HCT116 (cell line): ENCODE measurements at regions not wholly inside any gene's neighbourhood (a gene's known extent, or its start where the extent isn't known, plus 50 kb on each side); places are given as distances from the start of the nearest gene placed in this dataset.

Experiments
- ATAC-seq: fragments of 200-7000 bp; cut with Tn5 transposase; 2 replicates; pipeline ENCODE4 v1.9.1; 2020; ENCODE audit warnings: mild to moderate bottlenecking, moderate library complexity
- BruUV-seq: library from RNA; stranded (reverse); fragments of 400-500 nt; replicated peaks from 2 replicates; lab custom pipeline; 2021; lab: Mats Ljungman, UMichigan
- CTCF ChIA-PET: fragments of 300-600 bp; sonication (Branson Sonifier 250); formaldehyde crosslinking; loops from one replicate; lab custom pipeline; 2021; ENCODE audit warnings: antibody characterized with exemption; lab: Charles Lee
- POLR2A ChIA-PET: fragments of 300-600, 350-600 bp; sonication (Branson Sonifier 250); formaldehyde crosslinking; loops from one replicate; lab custom pipeline; 2021; ENCODE audit warnings: antibody characterized with exemption; lab: Charles Lee
- RAD21 ChIA-PET, 2 experiments: fragments of 300-600 bp; sonication (Branson Sonifier 250); formaldehyde crosslinking; loops; one replicate each; lab custom pipeline; 2023; ENCODE audit warnings: low total read pairs in 2 of 2; ENCODE audit not compliant: uncharacterized antibody in 2 of 2, unreplicated experiment in 2 of 2, low non-redundant PET in 1 of 2; lab: Charles Lee
- DNase-seq: peaks from one replicate; pipeline ENCODE4 v3.0.0-alpha.2; 2010; ENCODE audit warnings: low read depth, low spot score
- H2AFZ ChIP-seq: fragments of 200-600 bp; shearing (Covaris generic), sonication (generic); 2 replicates; pipeline ENCODE4 v1.6.1; 2017; ENCODE audit warnings: low read depth, mixed run types, mixed read lengths, antibody characterized with exemption, low read length; ENCODE audit not compliant: poor library complexity, severe bottlenecking
- H3K27ac ChIP-seq: 2 replicates; pipeline ENCODE4 v1.5.1; 2012; ENCODE audit warnings: low read depth, low read length
- H3K27me3 ChIP-seq: fragments of 200-600 bp; sonication (generic); 2 replicates; pipeline ENCODE4 v1.6.1; 2016; ENCODE audit warnings: mixed run types, low read length, mixed read lengths; ENCODE audit not compliant: insufficient read depth
- H3K36me3 ChIP-seq, 2 experiments: fragments of 200-500 bp in 1 of 2; fragments of 200-600 bp in 1 of 2; sonication (Bioruptor generic) in 1 of 2; sonication (generic) in 1 of 2; 2 replicates each; pipeline versions ENCODE4 v1.5.1 to v1.6.1; 2014 to 2016; ENCODE audit warnings: low read length in 2 of 2, inconsistent platforms in 1 of 2, mixed read lengths in 1 of 2, mixed run types in 1 of 2; ENCODE audit not compliant: insufficient read depth in 2 of 2, control insufficient read depth in 1 of 2
- H3K4me1 ChIP-seq, 2 experiments: fragments of 200-600 bp in 1 of 2; sonication (generic) in 1 of 2; 2 replicates each; pipeline versions ENCODE4 v1.5.1 to v1.6.1; 2012 to 2017; ENCODE audit warnings: low read length in 2 of 2, inconsistent platforms in 1 of 2, mild to moderate bottlenecking in 1 of 2, mixed read lengths in 1 of 2, mixed run types in 1 of 2, moderate library complexity in 1 of 2; ENCODE audit not compliant: insufficient read depth in 2 of 2, control insufficient read depth in 1 of 2
- H3K4me2 ChIP-seq: fragments of 200-600 bp; sonication (generic); 2 replicates; pipeline ENCODE4 v1.6.1; 2017; ENCODE audit warnings: mixed run types, low read length, mixed read lengths
- H3K4me3 ChIP-seq, 2 experiments: fragments of 200-600 bp in 1 of 2; sonication (generic) in 1 of 2; replicated peaks in 1 of 2; 2 replicates each; pipeline ENCODE4 v1.5.1; 2011 to 2016; ENCODE audit warnings: low read length in 2 of 2, control low read depth in 1 of 2, low read depth in 1 of 2, mild to moderate bottlenecking in 1 of 2, mixed read lengths in 1 of 2, mixed run types in 1 of 2
- H3K79me2 ChIP-seq: fragments of 200-600 bp; sonication (generic); 2 replicates; pipeline ENCODE4 v1.6.1; 2017; ENCODE audit warnings: mild to moderate bottlenecking, mixed run types, low read length, moderate library complexity, mixed read lengths; ENCODE audit not compliant: insufficient read depth
- H3K9ac ChIP-seq: fragments of 200-600 bp; sonication (generic); 2 replicates; pipeline ENCODE4 v1.6.1; 2016; ENCODE audit warnings: low read length, mixed read lengths
- H3K9me2 ChIP-seq: fragments of 200-600 bp; sonication (generic), shearing (Covaris generic); 2 replicates; pipeline ENCODE4 v1.6.1; 2017; ENCODE audit warnings: mixed run types, mild to moderate bottlenecking, moderate library complexity; ENCODE audit not compliant: insufficient read depth
- H3K9me3 ChIP-seq, 2 experiments: fragments of 200-500 bp in 1 of 2; fragments of 200-600 bp in 1 of 2; sonication (Bioruptor generic) in 1 of 2; sonication (generic) in 1 of 2; 2 replicates each; pipeline ENCODE4 v1.6.1; 2014 to 2017; ENCODE audit warnings: low read length in 2 of 2, mixed read lengths in 2 of 2, inconsistent platforms in 1 of 2, low read depth in 1 of 2, mild to moderate bottlenecking in 1 of 2, mixed run types in 1 of 2, moderate library complexity in 1 of 2; ENCODE audit not compliant: control insufficient read depth in 1 of 2, insufficient read depth in 1 of 2
- H4K20me1 ChIP-seq: fragments of 200-600 bp; sonication (generic), shearing (Covaris generic); 2 replicates; pipeline ENCODE4 v1.6.1; 2017; ENCODE audit warnings: mixed run types, mild to moderate bottlenecking, moderate library complexity; ENCODE audit not compliant: insufficient read depth
- CEBPB ChIP-seq: IDR thresholded peaks from 2 replicates; pipeline ENCODE4 v1.6.1; 2012; ENCODE audit warnings: low read depth
- EGR1 ChIP-seq: IDR thresholded peaks from 2 replicates; pipeline ENCODE4 v1.6.1; 2012; ENCODE audit warnings: low read depth
- ELF1 ChIP-seq: IDR thresholded peaks from 2 replicates; pipeline ENCODE4 v1.6.1; 2012; ENCODE audit warnings: low read depth, borderline replicate concordance
- EZH2phosphoT487 ChIP-seq: fragments of 200-600 bp; IDR thresholded peaks from 2 replicates; pipeline ENCODE4 v1.6.1; 2018; ENCODE audit warnings: antibody characterized with exemption, borderline replicate concordance
- FOSL1 ChIP-seq: IDR thresholded peaks from 2 replicates; pipeline ENCODE4 v1.6.1; 2012; ENCODE audit warnings: low read depth
- POLR2A ChIP-seq: IDR thresholded peaks from 2 replicates; pipeline ENCODE4 v1.7.0; 2011; ENCODE audit warnings: borderline replicate concordance; ENCODE audit not compliant: insufficient read depth, insufficient read length; ENCODE audit errors: extremely low read depth
- POLR2AphosphoS5 ChIP-seq: IDR thresholded peaks from 2 replicates; pipeline ENCODE4 v1.6.1; 2011; ENCODE audit warnings: mild to moderate bottlenecking, low read depth, low read length, moderate library complexity
- RAD21 ChIP-seq: IDR thresholded peaks from 2 replicates; pipeline ENCODE4 v1.6.1; 2012; ENCODE audit warnings: low read depth, mild to moderate bottlenecking
- REST ChIP-seq: IDR thresholded peaks from 2 replicates; pipeline ENCODE4 v1.6.1; 2012; ENCODE audit warnings: low read depth
- SIN3A ChIP-seq: IDR thresholded peaks from 2 replicates; pipeline ENCODE4 v1.6.1; 2012; ENCODE audit warnings: low read depth
- SRF ChIP-seq: IDR thresholded peaks from 2 replicates; pipeline ENCODE4 v1.6.1; 2012; ENCODE audit warnings: low read depth
- TCF7L2 ChIP-seq: IDR thresholded peaks from 2 replicates; pipeline ENCODE4 v1.7.0; 2011; ENCODE audit warnings: borderline replicate concordance, inconsistent platforms; ENCODE audit not compliant: insufficient read depth, insufficient read length; ENCODE audit errors: extremely low read depth
- YY1 ChIP-seq: IDR thresholded peaks from 2 replicates; pipeline ENCODE4 v1.6.1; 2011; ENCODE audit warnings: low read length, low read depth, moderate library complexity, mild to moderate bottlenecking; ENCODE audit not compliant: insufficient replicate concordance; ENCODE audit errors: extremely low read depth
- ZFX ChIP-seq: fragments of 450-650 bp; IDR thresholded peaks from 2 replicates; pipeline ENCODE4 v1.6.1; 2017
- ZNF274 ChIP-seq: fragments of 200-500 bp; sonication (Bioruptor generic); IDR thresholded peaks from 2 replicates; pipeline ENCODE4 v1.6.1; 2014; ENCODE audit warnings: mild to moderate bottlenecking, low read depth, low read length, inconsistent platforms
- intact Hi-C: fragments of 100-400 bp; cut with micrococcal nuclease; formaldehyde crosslinking; loops from 2 replicates; pipeline ENCODE4 v1.10.0; 2022
- TF ChIP-seq, protein P1 (sequence below): IDR thresholded peaks from 2 replicates; pipeline ENCODE4 v1.6.1; 2012
- TF ChIP-seq, protein P2 (sequence below): IDR thresholded peaks from 2 replicates; pipeline ENCODE4 v1.6.1; 2011; ENCODE audit warnings: mild to moderate bottlenecking, low read length, moderate library complexity; ENCODE audit not compliant: insufficient replicate concordance; ENCODE audit errors: extremely low read depth

- Histone ChIP-seq H3K4me2 (no peak overlapping the region), H3K79me2 (no peaks in the 10 kb centered on the region), H4K20me1 (no peaks in the 10 kb centered on the region), H3K4me3 (no peak overlapping the region), H3K4me1 (no peaks in the 10 kb centered on the region), H2AFZ (no peak overlapping the region), H3K9me3 (no peaks in the 10 kb centered on the region), H3K27ac (no peak overlapping the region), H3K9ac (no peak overlapping the region), H3K9me2 (no peaks in the 10 kb centered on the region), H3K36me3 (no peaks in the 10 kb centered on the region), H3K27me3 (no peaks in the 10 kb centered on the region)
- intact Hi-C loops, result loop anchor here (5.0 kb wide), 2 partner anchors 278 to 668 kb away; no protein-coding TSS in a partner anchor
- ChIA-PET POLR2A (no interaction called here), CTCF (no interaction called here), RAD21 (no interaction called here)
- ATAC-seq (no peak), DNase-seq (no peak)
- TF ChIP-seq POLR2AphosphoS5 (no peak), EGR1 (no peak), YY1 (no peak), ZNF274 (no peak), SRF (no peak), ELF1 (no peak), CEBPB (no peak), RAD21 (no peak)
- TF ChIP-seq, protein P1, sequence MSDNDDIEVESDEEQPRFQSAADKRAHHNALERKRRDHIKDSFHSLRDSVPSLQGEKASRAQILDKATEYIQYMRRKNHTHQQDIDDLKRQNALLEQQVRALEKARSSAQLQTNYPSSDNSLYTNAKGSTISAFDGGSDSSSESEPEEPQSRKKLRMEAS, result no peak
- no TSS peak for BruUV-seq
Observed at GRCh38 chrX:82649645-82650044, 858.4 kb upstream of the POU3F4 start.

DNA sequence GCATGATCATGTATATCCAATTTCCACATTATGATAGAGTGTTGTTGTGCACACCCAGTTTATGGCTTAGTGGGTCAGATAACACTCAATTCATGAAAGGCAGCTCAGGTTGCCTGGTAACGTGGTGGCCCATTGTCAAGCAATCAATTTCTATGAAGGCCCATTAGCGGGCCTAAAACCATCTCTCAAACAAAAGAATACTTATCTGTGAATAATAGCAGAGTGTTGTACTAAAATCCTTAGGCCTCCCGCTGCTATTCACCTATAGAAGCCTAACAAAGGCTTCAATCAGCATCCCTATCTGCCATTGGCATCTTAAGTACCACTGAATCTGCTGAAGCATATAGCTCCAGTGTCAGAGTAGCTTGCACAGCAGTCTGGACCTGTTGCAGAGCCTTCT lies 849.6 kb upstream of the POU3F4 start:
- no peak overlapping the region for H3K27ac ChIP-seq
- no peaks in the 10 kb centered on the region for H4K20me1 ChIP-seq
- H3K36me3 ChIP-seq, result no peaks in the 10 kb centered on the region
- H3K9me2 ChIP-seq, result no peaks in the 10 kb centered on the region
- ATAC-seq (no peak), DNase-seq (no peak)
- H3K4me2 ChIP-seq, result no peak overlapping the region
- no peaks in the 10 kb centered on the region for H3K9me3 ChIP-seq
- no peak overlapping the region for H2AFZ ChIP-seq
- H3K4me1 ChIP-seq, result no peaks in the 10 kb centered on the region
- ChIA-PET RAD21 (no interaction called here), POLR2A (no interaction called here), CTCF (no interaction called here)
- intact Hi-C loops, result no loop called here
- no peaks in the 10 kb centered on the region for H3K79me2 ChIP-seq
- H3K27me3 ChIP-seq, result no peaks in the 10 kb centered on the region
- H3K9ac ChIP-seq, result no peak overlapping the region
- no TSS peak for BruUV-seq
- no peak overlapping the region for H3K4me3 ChIP-seq
- TF ChIP-seq EZH2phosphoT487 (no peak), ZFX (no peak), YY1 (no peak), REST (no peak), EGR1 (no peak), TCF7L2 (no peak), POLR2A (no peak), ELF1 (no peak), CEBPB (no peak), FOSL1 (no peak), SIN3A (no peak)
- TF ChIP-seq, protein P2, sequence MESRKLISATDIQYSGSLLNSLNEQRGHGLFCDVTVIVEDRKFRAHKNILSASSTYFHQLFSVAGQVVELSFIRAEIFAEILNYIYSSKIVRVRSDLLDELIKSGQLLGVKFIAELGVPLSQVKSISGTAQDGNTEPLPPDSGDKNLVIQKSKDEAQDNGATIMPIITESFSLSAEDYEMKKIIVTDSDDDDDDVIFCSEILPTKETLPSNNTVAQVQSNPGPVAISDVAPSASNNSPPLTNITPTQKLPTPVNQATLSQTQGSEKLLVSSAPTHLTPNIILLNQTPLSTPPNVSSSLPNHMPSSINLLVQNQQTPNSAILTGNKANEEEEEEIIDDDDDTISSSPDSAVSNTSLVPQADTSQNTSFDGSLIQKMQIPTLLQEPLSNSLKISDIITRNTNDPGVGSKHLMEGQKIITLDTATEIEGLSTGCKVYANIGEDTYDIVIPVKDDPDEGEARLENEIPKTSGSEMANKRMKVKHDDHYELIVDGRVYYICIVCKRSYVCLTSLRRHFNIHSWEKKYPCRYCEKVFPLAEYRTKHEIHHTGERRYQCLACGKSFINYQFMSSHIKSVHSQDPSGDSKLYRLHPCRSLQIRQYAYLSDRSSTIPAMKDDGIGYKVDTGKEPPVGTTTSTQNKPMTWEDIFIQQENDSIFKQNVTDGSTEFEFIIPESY, result no peak
